ENCODE measurements at regions not wholly inside any gene's neighbourhood (a gene's known extent, or its start where the extent isn't known, plus 50 kb on each side); places are given as distances from the start of the nearest gene placed in this dataset.

GRCh38 chr3:73789825-73790444 lies 165.2 kb upstream of the PDZRN3 start:
- Histone ChIP-seq H3K27me3 (no peaks in the 10 kb centered on the region), H3K27ac (no peak overlapping the region), H3K36me3 (no peaks in the 10 kb centered on the region), H3K9me3 (no peaks in the 10 kb centered on the region), H3K4me1 (no peaks in the 10 kb centered on the region), H3K9ac (ENCODE audit: low read depth in 2 of 2, low read length in 2 of 2) (no peak overlapping the region), H3K4me3 (no peak overlapping the region)
- DNase-seq = no peak
- no peak for TF ChIP-seq CTCF (IDR thresholded peaks at IDR 0.05)
- intact Hi-C loops (cut with DNase I) = no loop called here

GRCh38 chr3:73787620-73788019 lies 162.9 kb upstream of the PDZRN3 start:
- TF ChIP-seq CTCF (IDR thresholded peaks at IDR 0.05) = no peak
- DNase-seq = no peak
- Histone ChIP-seq H3K27ac (no peak overlapping the region), H3K36me3 (no peaks in the 10 kb centered on the region), H3K4me1 (no peaks in the 10 kb centered on the region), H3K4me3 (no peak overlapping the region), H3K9ac (ENCODE audit: low read depth in 2 of 2, low read length in 2 of 2) (no peak overlapping the region), H3K27me3 (no peaks in the 10 kb centered on the region), H3K9me3 (no peaks in the 10 kb centered on the region)
- intact Hi-C loops (cut with DNase I) = no loop called here

- no peak overlapping the region for H3K9ac ChIP-seq (ENCODE audit: low read depth in 2 of 2, low read length in 2 of 2)
- no peak overlapping the region for H3K4me3 ChIP-seq
- no peak for DNase-seq
- H3K36me3 ChIP-seq = no peaks in the 10 kb centered on the region
- no peaks in the 10 kb centered on the region for H3K27me3 ChIP-seq
- no peaks in the 10 kb centered on the region for H3K9me3 ChIP-seq
- no peak for TF ChIP-seq CTCF (IDR thresholded peaks at IDR 0.05)
- no peak overlapping the region for H3K27ac ChIP-seq
- no peaks in the 10 kb centered on the region for H3K4me1 ChIP-seq
- intact Hi-C loops (cut with DNase I) = no loop called here
Measured at GRCh38 chr3:73786998-73787397, 162.3 kb upstream of the PDZRN3 start.

- no peak for DNase-seq
- no peak for TF ChIP-seq CTCF (IDR thresholded peaks at IDR 0.05)
- no peak overlapping the region for H3K27ac ChIP-seq
- no peaks in the 10 kb centered on the region for H3K9me3 ChIP-seq
- no peak overlapping the region for H3K9ac ChIP-seq (ENCODE audit: low read depth in 2 of 2, low read length in 2 of 2)
- H3K27me3 ChIP-seq = no peaks in the 10 kb centered on the region
- no peaks in the 10 kb centered on the region for H3K4me1 ChIP-seq
- intact Hi-C loops (cut with DNase I) = no loop called here
- no peaks in the 10 kb centered on the region for H3K36me3 ChIP-seq
- H3K4me3 ChIP-seq = no peak overlapping the region
Measured at GRCh38 chr3:73786321-73786807, 161.6 kb upstream of the PDZRN3 start.

GRCh38 chr3:73784686-73785392 lies 160.1 kb upstream of the PDZRN3 start:
- no peak for DNase-seq
- Histone ChIP-seq H3K4me1 (no peaks in the 10 kb centered on the region), H3K9me3 (no peaks in the 10 kb centered on the region), H3K9ac (ENCODE audit: low read depth in 2 of 2, low read length in 2 of 2) (no peak overlapping the region), H3K4me3 (no peak overlapping the region), H3K27ac (no peak overlapping the region), H3K36me3 (no peaks in the 10 kb centered on the region), H3K27me3 (no peaks in the 10 kb centered on the region)
- intact Hi-C loops (cut with DNase I) = no loop called here
- TF ChIP-seq CTCF (IDR thresholded peaks at IDR 0.05) = no peak
